ENCODE measurements at regions not wholly inside any gene's neighbourhood (a gene's known extent, or its start where the extent isn't known, plus 50 kb on each side); places are given as distances from the start of the nearest gene placed in this dataset.

GRCh38 chr1:113207457-113207856 is 134.5 kb downstream of the LRIG2 start:
- TF ChIP-seq POLR2A (IDR thresholded peaks at IDR 0.05; ENCODE audit: low read depth, low read length) = no peak
- TF ChIP-seq POLR2AphosphoS5 (IDR thresholded peaks at IDR 0.05; ENCODE audit: low read depth, low read length) = no peak
- TF ChIP-seq TAF1 (IDR thresholded peaks at IDR 0.05; ENCODE audit: borderline replicate concordance, low read depth, low read length) = no peak
